IMR-90 (cell line): ENCODE measurements at regions not wholly inside any gene's neighbourhood (a gene's known extent, or its start where the extent isn't known, plus 50 kb on each side); places are given as distances from the start of the nearest gene placed in this dataset.

Source experiments
- ATAC-seq: fragments of 200-7000 bp; cut with Tn5 transposase; 2 replicates; pipeline ENCODE4 v1.9.1; 2020; ENCODE audit warnings: low read depth, mild to moderate bottlenecking, moderate library complexity
- BruUV-seq: library from RNA; stranded (reverse); fragments of 400-500 nt; replicated peaks from 2 replicates; lab custom pipeline; 2021; lab: Mats Ljungman, UMichigan
- CTCF ChIA-PET: fragments of 300-600 bp; formaldehyde crosslinking; extraction: SDS; loops from one replicate; lab custom pipeline; 2021; ENCODE audit warnings: antibody characterized with exemption; lab: Yijun Ruan, JAX
- POLR2A ChIA-PET: fragments of 300-600 bp; sonication (Branson Sonifier 250); formaldehyde crosslinking; loops from one replicate; lab custom pipeline; 2022; ENCODE audit warnings: antibody characterized with exemption; ENCODE audit not compliant: unreplicated experiment; lab: Charles Lee
- DNase-seq: peaks from one replicate; pipeline ENCODE4 v3.0.0; 2013
- H2AFZ ChIP-seq: replicated peaks from 2 replicates; pipeline ENCODE3; 2013; ENCODE audit warnings: low read length, mild to moderate bottlenecking; ENCODE audit not compliant: poor library complexity
- H2AK5ac ChIP-seq: 2 replicates; pipeline ENCODE4 v1.6.1; 2013; ENCODE audit warnings: low read depth, low read length, inconsistent platforms
- H2AK9ac ChIP-seq: replicated peaks from 2 replicates; pipeline ENCODE3; 2013; ENCODE audit warnings: mild to moderate bottlenecking, low read depth, low read length, moderate library complexity; ENCODE audit not compliant: poor library complexity
- H2BK120ac ChIP-seq: 2 replicates; pipeline ENCODE4 v1.6.1; 2013; ENCODE audit warnings: low read depth, low read length, inconsistent platforms
- H2BK15ac ChIP-seq: 3 replicates; pipeline ENCODE4 v1.6.1; 2013; ENCODE audit warnings: low read depth, low read length, inconsistent platforms
- H2BK20ac ChIP-seq: 2 replicates; pipeline ENCODE4 v1.6.1; 2013; ENCODE audit warnings: low read depth, mild to moderate bottlenecking, inconsistent platforms, low read length, moderate library complexity
- H2BK5ac ChIP-seq: 2 replicates; pipeline ENCODE4 v1.6.1; 2013; ENCODE audit warnings: mild to moderate bottlenecking, low read depth, low read length, inconsistent platforms; ENCODE audit not compliant: poor library complexity, severe bottlenecking
- H3K14ac ChIP-seq: replicated peaks from 2 replicates; pipeline ENCODE4 v1.6.1; 2013; ENCODE audit warnings: low read depth, low read length, inconsistent platforms
- H3K18ac ChIP-seq: 2 replicates; pipeline ENCODE4 v1.6.1; 2013; ENCODE audit warnings: low read depth, low read length, control low read depth
- H3K23ac ChIP-seq: 2 replicates; pipeline ENCODE4 v1.6.1; 2013; ENCODE audit warnings: low read depth, low read length, inconsistent platforms
- H3K27ac ChIP-seq: 2 replicates; pipeline ENCODE4 v1.5.1; 2013; ENCODE audit warnings: mild to moderate bottlenecking, control low read depth, low read length; ENCODE audit not compliant: insufficient read depth
- H3K27me3 ChIP-seq: 2 replicates; pipeline ENCODE4 v1.6.1; 2013; ENCODE audit warnings: low read length; ENCODE audit not compliant: control insufficient read depth, insufficient read depth
- H3K36me3 ChIP-seq: 2 replicates; pipeline ENCODE4 v1.6.1; 2013; ENCODE audit warnings: low read length, mixed read lengths; ENCODE audit not compliant: control insufficient read depth, insufficient read depth
- H3K4ac ChIP-seq: 2 replicates; pipeline ENCODE4 v1.6.1; 2013; ENCODE audit warnings: low read depth, low read length, inconsistent platforms
- H3K4me1 ChIP-seq: 2 replicates; pipeline ENCODE4 v1.6.1; 2013; ENCODE audit warnings: low read length, mixed read lengths; ENCODE audit not compliant: control insufficient read depth, insufficient read depth
- H3K4me2 ChIP-seq: 2 replicates; pipeline ENCODE4 v1.6.1; 2013; ENCODE audit warnings: low read depth, mild to moderate bottlenecking, control low read depth, low read length, moderate library complexity
- H3K4me3 ChIP-seq: 2 replicates; pipeline ENCODE4 v1.5.1; 2013; ENCODE audit warnings: low read depth, mild to moderate bottlenecking, control low read depth, low read length, moderate library complexity; ENCODE audit not compliant: insufficient read depth
- H3K56ac ChIP-seq: 2 replicates; pipeline ENCODE4 v1.6.1; 2013; ENCODE audit warnings: low read length, inconsistent platforms; ENCODE audit not compliant: insufficient read depth; ENCODE audit errors: extremely low read depth
- H3K79me1 ChIP-seq, 2 experiments: 2 replicates each; pipeline ENCODE4 v1.6.1; 2013; ENCODE audit warnings: low read length in 2 of 2, inconsistent platforms in 1 of 2, low read depth in 1 of 2
- H3K9ac ChIP-seq: 2 replicates; pipeline ENCODE4 v1.6.1; 2013; ENCODE audit warnings: low read depth, low read length, control low read depth
- H3K9me1 ChIP-seq: 2 replicates; pipeline ENCODE4 v1.6.1; 2013; ENCODE audit warnings: low read length, inconsistent platforms; ENCODE audit not compliant: insufficient read depth
- H3K9me3 ChIP-seq: 2 replicates; pipeline ENCODE4 v1.6.1; 2013; ENCODE audit warnings: low read length; ENCODE audit not compliant: control insufficient read depth, insufficient read depth
- H4K20me1 ChIP-seq: 2 replicates; pipeline ENCODE4 v1.6.1; 2013; ENCODE audit warnings: low read length, inconsistent platforms; ENCODE audit not compliant: insufficient read depth
- H4K5ac ChIP-seq: 2 replicates; pipeline ENCODE4 v1.6.1; 2013; ENCODE audit warnings: mild to moderate bottlenecking, low read depth, low read length, control low read depth
- H4K8ac ChIP-seq, 2 experiments: 2 replicates each; pipeline ENCODE4 v1.6.1; 2013; ENCODE audit warnings: low read depth in 2 of 2, low read length in 2 of 2, control low read depth in 1 of 2, inconsistent platforms in 1 of 2
- H4K91ac ChIP-seq: 2 replicates; pipeline ENCODE4 v1.6.1; 2013; ENCODE audit warnings: low read depth, low read length, inconsistent platforms; ENCODE audit not compliant: insufficient read depth
- BHLHE40 ChIP-seq: fragments of 150-350 bp; IDR thresholded peaks from 2 replicates; pipeline ENCODE4 v1.6.1; 2016; ENCODE audit warnings: mild to moderate bottlenecking, low read depth, low read length
- CEBPB ChIP-seq: IDR thresholded peaks from 2 replicates; pipeline ENCODE4 v1.6.1; 2012; ENCODE audit warnings: low read depth, low read length, improper control_type of control experiment
- CHD1 ChIP-seq: IDR thresholded peaks from 2 replicates; pipeline ENCODE4 v1.6.1; 2012; ENCODE audit warnings: low read depth, low read length, improper control_type of control experiment
- FOS ChIP-seq: fragments of 150-350 bp; IDR thresholded peaks from 2 replicates; pipeline ENCODE4 v1.6.1; 2016; ENCODE audit warnings: low read depth, low read length
- MAFK ChIP-seq: IDR thresholded peaks from 2 replicates; pipeline ENCODE4 v1.6.1; 2012; ENCODE audit warnings: low read depth, low read length, improper control_type of control experiment
- MAZ ChIP-seq: IDR thresholded peaks from 2 replicates; pipeline ENCODE4 v1.6.1; 2012; ENCODE audit warnings: low read depth, mild to moderate bottlenecking, low read length, improper control_type of control experiment, moderate library complexity, borderline replicate concordance
- NFE2L2 ChIP-seq: fragments of 150-350 bp; IDR thresholded peaks from 2 replicates; pipeline ENCODE4 v1.6.1; 2016; ENCODE audit warnings: low read depth, mild to moderate bottlenecking, low read length
- POLR2A ChIP-seq: IDR thresholded peaks from 2 replicates; pipeline ENCODE4 v1.6.1; 2012; ENCODE audit warnings: mild to moderate bottlenecking, low read depth, low read length
- RAD21 ChIP-seq: IDR thresholded peaks from 2 replicates; pipeline ENCODE4 v1.6.1; 2012; ENCODE audit warnings: low read length, improper control_type of control experiment
- RCOR1 ChIP-seq: IDR thresholded peaks from 2 replicates; pipeline ENCODE4 v1.6.1; 2012; ENCODE audit warnings: mild to moderate bottlenecking, low read length, improper control_type of control experiment; ENCODE audit not compliant: insufficient replicate concordance
- RFX5 ChIP-seq: IDR thresholded peaks from 2 replicates; pipeline ENCODE4 v1.8.0; 2012; ENCODE audit warnings: low read depth, mild to moderate bottlenecking, low read length, moderate library complexity
- SMC3 ChIP-seq: fragments of 150-350 bp; IDR thresholded peaks from 2 replicates; pipeline ENCODE4 v1.6.1; 2016; ENCODE audit warnings: low read depth, mild to moderate bottlenecking, antibody characterized with exemption, low read length, moderate library complexity
- WGBS, 2 experiments: methylation state at CpG; one replicate each; pipeline versions ENCODE4 v1.1.5 to v1.1.7; 2013; ENCODE audit warnings: missing lambda C conversion rate in 2 of 2; ENCODE audit not compliant: insufficient read length in 1 of 2; ENCODE audit errors: extremely low coverage in 2 of 2; 5-methylcytosine and 5-hydroxymethylcytosine counted together
- dilution Hi-C: fragments of 300-500 bp; cut with HindIII; formaldehyde crosslinking; loops from one replicate; pipeline ENCODE4 v1.14.3; 2018; ENCODE audit warnings: low sequenced_read_pairs; ENCODE audit not compliant: unreplicated experiment
- in situ Hi-C: fragments of 300-500 bp; cut with MboI; formaldehyde crosslinking; loops from 3 replicates; pipeline ENCODE4 v1.14.3; 2019; ENCODE audit warnings: low sequenced_read_pairs, inconsistent platforms, mixed read lengths
- intact Hi-C: fragments of 100-400 bp; cut with micrococcal nuclease; formaldehyde crosslinking; loops from 2 replicates; pipeline ENCODE4 v1.10.0; 2022
- TF ChIP-seq, protein P1 (sequence below): fragments of 150-350 bp; IDR thresholded peaks from 2 replicates; pipeline ENCODE4 v1.6.1; 2017; ENCODE audit warnings: mild to moderate bottlenecking, antibody characterized with exemption, low read length, low read depth

DNA sequence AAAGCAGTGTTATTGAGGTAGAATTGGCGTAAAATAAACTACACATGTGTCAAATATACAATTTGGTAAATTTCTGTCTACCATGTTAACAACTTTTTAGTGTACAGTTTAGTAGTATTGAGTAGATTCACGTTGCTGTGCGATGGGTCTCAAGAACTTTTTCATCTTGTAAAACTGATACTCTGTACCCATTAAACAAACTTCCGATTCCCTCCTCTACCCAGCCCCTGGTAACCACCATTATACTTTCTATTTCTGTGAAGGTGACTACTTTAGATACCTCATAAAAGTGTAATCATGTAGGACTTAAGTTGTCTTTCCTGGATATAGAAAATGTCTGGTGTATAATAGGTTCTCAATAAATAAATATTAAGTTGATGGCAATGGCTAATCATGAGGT lies 408.5 kb upstream of the POT1 start:
- no peak overlapping the region for H3K4me3 ChIP-seq
- in situ Hi-C loops (no loop called here), intact Hi-C loops (no loop called here), dilution Hi-C loops (no loop called here)
- H3K56ac ChIP-seq: no peak overlapping the region
- no peak overlapping the region for H2BK120ac ChIP-seq
- no peak overlapping the region for H3K4me2 ChIP-seq
- peaks cover 2% of the 10 kb centered on the region for H3K9me3 ChIP-seq
- H3K79me1 ChIP-seq: no peaks in the 10 kb centered on the region
- ChIA-PET POLR2A (no interaction called here), CTCF (no interaction called here)
- H3K4me1 ChIP-seq: no peaks in the 10 kb centered on the region
- no peak overlapping the region for H3K4ac ChIP-seq
- BruUV-seq: no TSS peak
- H4K5ac ChIP-seq: no peak overlapping the region
- ATAC-seq (no peak), DNase-seq (no peak)
- H4K8ac ChIP-seq: no peak overlapping the region
- H3K9ac ChIP-seq: no peak overlapping the region
- TF ChIP-seq MAZ: no peak
- TF ChIP-seq BHLHE40: no peak
- TF ChIP-seq RAD21: no peak
- TF ChIP-seq, protein P1, sequence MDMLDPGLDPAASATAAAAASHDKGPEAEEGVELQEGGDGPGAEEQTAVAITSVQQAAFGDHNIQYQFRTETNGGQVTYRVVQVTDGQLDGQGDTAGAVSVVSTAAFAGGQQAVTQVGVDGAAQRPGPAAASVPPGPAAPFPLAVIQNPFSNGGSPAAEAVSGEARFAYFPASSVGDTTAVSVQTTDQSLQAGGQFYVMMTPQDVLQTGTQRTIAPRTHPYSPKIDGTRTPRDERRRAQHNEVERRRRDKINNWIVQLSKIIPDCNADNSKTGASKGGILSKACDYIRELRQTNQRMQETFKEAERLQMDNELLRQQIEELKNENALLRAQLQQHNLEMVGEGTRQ: no peak
- no peak for TF ChIP-seq CEBPB
- TF ChIP-seq NFE2L2: no peak
- TF ChIP-seq RFX5: no peak
- TF ChIP-seq RCOR1: no peak
- no peak for TF ChIP-seq FOS
- TF ChIP-seq CHD1: no peak
- no peak for TF ChIP-seq POLR2A
- TF ChIP-seq SMC3: no peak
- TF ChIP-seq MAFK: no peak
- H2BK20ac ChIP-seq: no peak overlapping the region
- no peak overlapping the region for H2BK5ac ChIP-seq
- no peak overlapping the region for H2AFZ ChIP-seq
- H2BK15ac ChIP-seq: no peak overlapping the region
- no peaks in the 10 kb centered on the region for H4K20me1 ChIP-seq
- no peak overlapping the region for H3K18ac ChIP-seq
- H2AK9ac ChIP-seq: no peak overlapping the region
- H3K27ac ChIP-seq: no peak overlapping the region
- no peak overlapping the region for H4K91ac ChIP-seq
- H3K14ac ChIP-seq: no peak overlapping the region
- no peaks in the 10 kb centered on the region for H3K36me3 ChIP-seq
- no peak overlapping the region for H2AK5ac ChIP-seq
- no peak overlapping the region for H3K23ac ChIP-seq
- no peaks in the 10 kb centered on the region for H3K9me1 ChIP-seq
- WGBS, 2 experiments: no CpG with 5 or more reads among the region's 4 CpGs
- no peaks in the 10 kb centered on the region for H3K27me3 ChIP-seq
